HL-60 (cell line): ENCODE measurements at regions not wholly inside any gene's neighbourhood (a gene's known extent, or its start where the extent isn't known, plus 50 kb on each side); places are given as distances from the start of the nearest gene placed in this dataset.

ENCODE experiments used
- CTCF ChIP-seq: IDR thresholded peaks from one replicate; pipeline ENCODE4 v1.5.1; 2011; ENCODE audit warnings: low read length, control low read depth, inconsistent platforms; ENCODE audit not compliant: insufficient read depth
- POLR2AphosphoS5 ChIP-seq: IDR thresholded peaks from 2 replicates; pipeline ENCODE4 v1.6.1; 2012; ENCODE audit warnings: low read depth
- REST ChIP-seq: IDR thresholded peaks from 2 replicates; pipeline ENCODE4 v1.6.1; 2012; ENCODE audit warnings: low read depth; ENCODE audit not compliant: insufficient replicate concordance

- TF ChIP-seq POLR2AphosphoS5 (no peak), CTCF (no peak), REST (no peak)
Observed at GRCh38 chr4:138838251-138838650, 177.3 kb upstream of the NOCT start.
